ENCODE measurements at regions not wholly inside any gene's neighbourhood (a gene's known extent, or its start where the extent isn't known, plus 50 kb on each side); places are given as distances from the start of the nearest gene placed in this dataset.

- DNase-seq (ENCODE audit: insufficient read length, low spot score) (no peak), FAIRE-seq (no peak)
Observed at GRCh38 chr18:75525331-75525730, 97.8 kb upstream of the SMIM21 start.

- DNase-seq (ENCODE audit: insufficient read length, low spot score) (no peak), FAIRE-seq (no peak)
Observed at GRCh38 chr18:75524841-75525240, 97.3 kb upstream of the SMIM21 start.

- FAIRE-seq (no peak), DNase-seq (ENCODE audit: insufficient read length, low spot score) (no peak)
Observed at GRCh38 chr18:75524181-75524580, 96.7 kb upstream of the SMIM21 start.

- FAIRE-seq = no peak
Observed at GRCh38 chr18:75521816-75522215, 94.3 kb upstream of the SMIM21 start.

GRCh38 chr18:75518007-75518406 lies 90.5 kb upstream of the SMIM21 start:
- FAIRE-seq = no peak
- DNase-seq (ENCODE audit: insufficient read length, low spot score) = no peak

More at GRCh38 chr18:75521816-75522215, 94.3 kb upstream of the SMIM21 start:
- DNase-seq (ENCODE audit: insufficient read length, low spot score) = no peak

- FAIRE-seq = no peak
- DNase-seq (ENCODE audit: insufficient read length, low spot score) = no peak
Observed at GRCh38 chr18:75517286-75517685, 89.8 kb upstream of the SMIM21 start.

GRCh38 chr18:75507636-75508035 lies 80.1 kb upstream of the SMIM21 start:
- DNase-seq (ENCODE audit: insufficient read length, low spot score) (no peak), FAIRE-seq (no peak)

- no peak for DNase-seq (ENCODE audit: insufficient read length, low spot score)
Observed at GRCh38 chr18:75506913-75507312, 79.4 kb upstream of the SMIM21 start.

GRCh38 chr18:75504469-75504868 lies 77.0 kb upstream of the SMIM21 start:
- no peak for DNase-seq (ENCODE audit: insufficient read length, low spot score)
- FAIRE-seq = no peak

More at GRCh38 chr18:75506913-75507312, 79.4 kb upstream of the SMIM21 start:
- no peak for FAIRE-seq

- DNase-seq (ENCODE audit: insufficient read length, low spot score) = no peak
- FAIRE-seq = no peak
Observed at GRCh38 chr18:75503615-75504014, 76.1 kb upstream of the SMIM21 start.

GRCh38 chr18:75502286-75502685 lies 74.8 kb upstream of the SMIM21 start:
- FAIRE-seq = no peak
- no peak for DNase-seq (ENCODE audit: insufficient read length, low spot score)

- DNase-seq (ENCODE audit: insufficient read length, low spot score) = no peak
- FAIRE-seq = no peak
Observed at GRCh38 chr18:75500545-75500944, 73.0 kb upstream of the SMIM21 start.

- DNase-seq (ENCODE audit: insufficient read length, low spot score) = no peak
- FAIRE-seq = no peak
Observed at GRCh38 chr18:75497576-75498235, 70.2 kb upstream of the SMIM21 start.

- DNase-seq (ENCODE audit: insufficient read length, low spot score) = no peak
Observed at GRCh38 chr18:75496151-75496550, 68.6 kb upstream of the SMIM21 start.

GRCh38 chr18:75492852-75493251 lies 65.3 kb upstream of the SMIM21 start:
- DNase-seq (ENCODE audit: insufficient read length, low spot score) = no peak
- no peak for FAIRE-seq

More at GRCh38 chr18:75496151-75496550, 68.6 kb upstream of the SMIM21 start:
- no peak for FAIRE-seq

GRCh38 chr18:75491361-75491760 lies 63.9 kb upstream of the SMIM21 start:
- FAIRE-seq (no peak), DNase-seq (ENCODE audit: insufficient read length, low spot score) (no peak)

GRCh38 chr18:75489493-75490190 lies 62.1 kb upstream of the SMIM21 start:
- no peak for FAIRE-seq
- DNase-seq (ENCODE audit: insufficient read length, low spot score) = no peak

GRCh38 chr18:75483662-75484061 lies 56.2 kb upstream of the SMIM21 start:
- DNase-seq (ENCODE audit: insufficient read length, low spot score) = no peak
- no peak for FAIRE-seq

- DNase-seq (ENCODE audit: insufficient read length, low spot score) (no peak), FAIRE-seq (no peak)
Observed at GRCh38 chr18:75482880-75483279, 55.4 kb upstream of the SMIM21 start.

GRCh38 chr18:75480487-75480886 lies 53.0 kb upstream of the SMIM21 start:
- no peak for DNase-seq (ENCODE audit: insufficient read length, low spot score)
- FAIRE-seq = no peak

GRCh38 chr18:75478996-75479880 lies 51.7 kb upstream of the SMIM21 start:
- DNase-seq (ENCODE audit: insufficient read length, low spot score) (peak; percentile 35), FAIRE-seq (peak; percentile 54)

Measured in GM19239 (cell line).